ENCODE measurements at regions not wholly inside any gene's neighbourhood (a gene's known extent, or its start where the extent isn't known, plus 50 kb on each side); places are given as distances from the start of the nearest gene placed in this dataset.

DNA sequence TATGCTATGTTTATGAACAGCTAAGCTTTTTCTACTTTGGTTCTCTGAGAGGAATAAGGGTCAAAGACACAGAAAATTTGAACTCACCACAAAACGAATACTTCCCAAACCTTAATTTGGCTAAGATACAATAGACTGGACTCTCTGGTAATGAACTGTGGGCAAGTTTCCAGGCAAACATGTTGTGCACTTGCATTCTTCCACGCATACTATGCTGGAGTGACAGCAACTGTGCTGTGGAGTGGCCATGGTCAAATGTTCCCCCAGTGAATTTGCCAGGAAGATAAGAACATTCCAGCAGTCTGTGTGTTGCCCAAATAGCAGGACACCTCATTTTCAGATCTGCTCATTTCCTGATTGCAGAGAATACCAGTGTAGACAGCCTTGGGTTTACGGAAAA lies 275.3 kb upstream of the IL12B start:
- no peak for TF ChIP-seq POLR2A (IDR thresholded peaks at IDR 0.05; ENCODE audit: extremely low read depth, insufficient read length)
- TF ChIP-seq, protein P1, sequence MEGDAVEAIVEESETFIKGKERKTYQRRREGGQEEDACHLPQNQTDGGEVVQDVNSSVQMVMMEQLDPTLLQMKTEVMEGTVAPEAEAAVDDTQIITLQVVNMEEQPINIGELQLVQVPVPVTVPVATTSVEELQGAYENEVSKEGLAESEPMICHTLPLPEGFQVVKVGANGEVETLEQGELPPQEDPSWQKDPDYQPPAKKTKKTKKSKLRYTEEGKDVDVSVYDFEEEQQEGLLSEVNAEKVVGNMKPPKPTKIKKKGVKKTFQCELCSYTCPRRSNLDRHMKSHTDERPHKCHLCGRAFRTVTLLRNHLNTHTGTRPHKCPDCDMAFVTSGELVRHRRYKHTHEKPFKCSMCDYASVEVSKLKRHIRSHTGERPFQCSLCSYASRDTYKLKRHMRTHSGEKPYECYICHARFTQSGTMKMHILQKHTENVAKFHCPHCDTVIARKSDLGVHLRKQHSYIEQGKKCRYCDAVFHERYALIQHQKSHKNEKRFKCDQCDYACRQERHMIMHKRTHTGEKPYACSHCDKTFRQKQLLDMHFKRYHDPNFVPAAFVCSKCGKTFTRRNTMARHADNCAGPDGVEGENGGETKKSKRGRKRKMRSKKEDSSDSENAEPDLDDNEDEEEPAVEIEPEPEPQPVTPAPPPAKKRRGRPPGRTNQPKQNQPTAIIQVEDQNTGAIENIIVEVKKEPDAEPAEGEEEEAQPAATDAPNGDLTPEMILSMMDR (IDR thresholded peaks at IDR 0.05; ENCODE audit: low read depth, low read length) = no peak
